Naive B cell (primary cell): ENCODE measurements at regions not wholly inside any gene's neighbourhood (a gene's known extent, or its start where the extent isn't known, plus 50 kb on each side); places are given as distances from the start of the nearest gene placed in this dataset.
"Not testable (repeated sequence)": the region's sequence is repeated elsewhere in the genome, so short reads cannot be mapped to it uniquely, and the experiment has no call there.

ENCODE experiments used
- ATAC-seq, 2 donors: fragments of 150-1000 bp; cut with Tn5 transposase; 2 replicates each; pipeline ENCODE4 v1.10.0; 2021; ENCODE audit warnings: low read depth in 2 of 2, mild to moderate bottlenecking in 2 of 2, moderate library complexity in 2 of 2
- DNase-seq: peaks from one replicate; pipeline ENCODE4 v3.0.0; 2022
- H3K27ac Mint-ChIP-seq, 6 donors: one replicate each; pipeline ENCODE4 v1.8.0; 2020 to 2022; ENCODE audit warnings: mild to moderate bottlenecking in 6 of 6, mixed read lengths in 6 of 6, moderate library complexity in 5 of 6, inconsistent platforms in 2 of 6
- H3K27me3 Mint-ChIP-seq, 3 donors: one replicate each; pipeline ENCODE4 v1.8.0; 2021 to 2022; ENCODE audit warnings: mixed read lengths in 3 of 3, mild to moderate bottlenecking in 1 of 3
- H3K36me3 Mint-ChIP-seq, 2 donors: one replicate each; pipeline ENCODE4 v1.8.0; 2020 to 2022; ENCODE audit warnings: mixed read lengths in 2 of 2, inconsistent platforms in 1 of 2, mild to moderate bottlenecking in 1 of 2
- H3K4me1 Mint-ChIP-seq, 3 donors: one replicate each; pipeline ENCODE4 v1.8.0; 2020 to 2022; ENCODE audit warnings: mixed read lengths in 3 of 3, inconsistent platforms in 1 of 3, mild to moderate bottlenecking in 1 of 3, moderate library complexity in 1 of 3
- H3K4me3 Mint-ChIP-seq, 8 donors: one replicate each; pipeline ENCODE4 v1.8.0; 2020 to 2022; ENCODE audit warnings: mild to moderate bottlenecking in 8 of 8, mixed read lengths in 8 of 8, moderate library complexity in 8 of 8, inconsistent platforms in 2 of 8
- H3K9me3 Mint-ChIP-seq, 7 donors: one replicate each; pipeline ENCODE4 v1.8.0; 2020 to 2022; ENCODE audit warnings: mixed read lengths in 7 of 7, mild to moderate bottlenecking in 5 of 7, inconsistent platforms in 2 of 7, moderate library complexity in 1 of 7

- peaks cover 13 to 33% (median 31%) of the 10 kb centered on the region in 7 donors for H3K9me3 Mint-ChIP-seq
- H3K4me3 Mint-ChIP-seq: peak overlapping the region in 2 of 8 donors; percentile 5 to 13
- H3K27me3 Mint-ChIP-seq: peaks cover 0 to 20% (median 13%) of the 10 kb centered on the region in 3 donors
- peaks cover 23 to 30% of the 10 kb centered on the region in 2 donors for H3K36me3 Mint-ChIP-seq
- peaks cover 0 to 13% (median 6%) of the 10 kb centered on the region in 3 donors for H3K4me1 Mint-ChIP-seq
- peak overlapping the region in 2 of 6 donors; percentile 71 to 75 for H3K27ac Mint-ChIP-seq
- ATAC-seq (no peak), DNase-seq (no peak)
Observed at GRCh38 chr4:75158451-75158850, 225.5 kb downstream of the PARM1 start.

- H3K27me3 Mint-ChIP-seq: peaks cover 0 to 1% (median under 1%) of the 10 kb centered on the region in 3 donors
- peaks cover 15 to 39% (median 34%) of the 10 kb centered on the region in 7 donors for H3K9me3 Mint-ChIP-seq
- ATAC-seq (no peak), DNase-seq (no peak)
- H3K36me3 Mint-ChIP-seq: peaks cover 27 to 35% of the 10 kb centered on the region in 2 donors
- H3K4me1 Mint-ChIP-seq: peaks cover 0 to 13% (median 6%) of the 10 kb centered on the region in 3 donors
- H3K27ac Mint-ChIP-seq: no peak overlapping the region
- no peak overlapping the region for H3K4me3 Mint-ChIP-seq
Observed at GRCh38 chr4:75154994-75155393, 222.1 kb downstream of the PARM1 start.

- peaks cover 0 to 4% (median 0%) of the 10 kb centered on the region in 7 donors for H3K9me3 Mint-ChIP-seq
Observed at GRCh38 chr4:75146223-75146622, 213.3 kb downstream of the PARM1 start.

GRCh38 chr4:75144475-75144874, 211.6 kb downstream of the PARM1 start:
- no peak for ATAC-seq

More at GRCh38 chr4:75146223-75146622, 213.3 kb downstream of the PARM1 start:
- Mint-ChIP-seq H3K36me3 (peaks cover 0 to 11% of the 10 kb centered on the region in 2 donors), H3K27me3 (no peaks in the 10 kb centered on the region), H3K4me1 (peaks cover 17 to 30% (median 17%) of the 10 kb centered on the region in 3 donors), H3K4me3 (no peak overlapping the region), H3K27ac (no peak overlapping the region)
- DNase-seq: no peak
- no peak for ATAC-seq

GRCh38 chr4:75142850-75143249, 209.9 kb downstream of the PARM1 start:
- ATAC-seq: no peak
- peak overlapping the region in 2 of 6 donors; percentile 13 to 63 for H3K27ac Mint-ChIP-seq

More at GRCh38 chr4:75144475-75144874, 211.6 kb downstream of the PARM1 start:
- H3K4me3 Mint-ChIP-seq: no peak overlapping the region
- H3K27me3 Mint-ChIP-seq: no peaks in the 10 kb centered on the region
- DNase-seq: no peak
- H3K9me3 Mint-ChIP-seq: peaks cover 0 to 4% (median 0%) of the 10 kb centered on the region in 7 donors
- H3K36me3 Mint-ChIP-seq: peaks cover 0 to 11% of the 10 kb centered on the region in 2 donors
- H3K27ac Mint-ChIP-seq: no peak overlapping the region
- H3K4me1 Mint-ChIP-seq: peaks cover 17 to 30% (median 17%) of the 10 kb centered on the region in 3 donors

GRCh38 chr4:75142382-75142781, 209.5 kb downstream of the PARM1 start:
- Mint-ChIP-seq H3K36me3 (peaks cover 0 to 11% of the 10 kb centered on the region in 2 donors), H3K4me1 (peaks cover 17 to 36% (median 19%) of the 10 kb centered on the region in 3 donors), H3K9me3 (peaks cover 0 to 5% (median 0%) of the 10 kb centered on the region in 7 donors), H3K27me3 (no peaks in the 10 kb centered on the region), H3K4me3 (no peak overlapping the region), H3K27ac (no peak overlapping the region)
- ATAC-seq (no peak), DNase-seq (no peak)

More at GRCh38 chr4:75142850-75143249, 209.9 kb downstream of the PARM1 start:
- Mint-ChIP-seq H3K4me3 (no peak overlapping the region), H3K27me3 (no peaks in the 10 kb centered on the region), H3K4me1 (peaks cover 17 to 32% (median 17%) of the 10 kb centered on the region in 3 donors), H3K9me3 (peaks cover 0 to 4% (median 0%) of the 10 kb centered on the region in 7 donors), H3K36me3 (peaks cover 0 to 11% of the 10 kb centered on the region in 2 donors)
- DNase-seq: no peak

- DNase-seq (no peak), ATAC-seq (no peak)
- Mint-ChIP-seq H3K4me3 (no peak overlapping the region), H3K9me3 (peaks cover 0 to 5% (median 1%) of the 10 kb centered on the region in 7 donors), H3K27ac (no peak overlapping the region), H3K36me3 (peaks cover 0 to 11% of the 10 kb centered on the region in 2 donors), H3K4me1 (peaks cover 20 to 41% (median 21%) of the 10 kb centered on the region in 3 donors), H3K27me3 (no peaks in the 10 kb centered on the region)
Observed at GRCh38 chr4:75141162-75141561, 208.2 kb downstream of the PARM1 start.

GRCh38 chr4:75137302-75137701, 204.4 kb downstream of the PARM1 start:
- Mint-ChIP-seq H3K27ac (no peak overlapping the region), H3K4me1 (peaks cover 36 to 48% (median 38%) of the 10 kb centered on the region in 3 donors), H3K36me3 (peaks cover 8 to 10% of the 10 kb centered on the region in 2 donors), H3K27me3 (no peaks in the 10 kb centered on the region), H3K9me3 (peaks cover 0 to 14% (median 2%) of the 10 kb centered on the region in 7 donors), H3K4me3 (peak overlapping the region in 1 of 8 donors; percentile 30)
- ATAC-seq: no peak
- no peak for DNase-seq

GRCh38 chr4:75135068-75135825, 202.3 kb downstream of the PARM1 start:
- Mint-ChIP-seq H3K9me3 (peaks cover 0 to 14% (median 2%) of the 10 kb centered on the region in 7 donors), H3K27ac (peak overlapping the region; percentile 56 to 88 (median 72)), H3K27me3 (no peaks in the 10 kb centered on the region), H3K4me3 (peak overlapping the region; percentile 10 to 83 (median 70)), H3K36me3 (peaks cover 8 to 10% of the 10 kb centered on the region in 2 donors), H3K4me1 (peaks cover 36 to 47% (median 38%) of the 10 kb centered on the region in 3 donors)
- peak; percentile 25 for DNase-seq
- peak; percentile 95 for ATAC-seq

- H3K27me3 Mint-ChIP-seq, ATAC-seq, H3K36me3 Mint-ChIP-seq, DNase-seq: not testable (repeated sequence)
- peaks cover 0 to 14% (median 2%) of the 10 kb centered on the region in 7 donors for H3K9me3 Mint-ChIP-seq
- H3K4me3 Mint-ChIP-seq: peak overlapping the region in 3 of 8 donors; percentile 16 to 68 (median 62)
- H3K4me1 Mint-ChIP-seq: peaks cover 5 to 16% (median 6%) of the 10 kb centered on the region in 3 donors
- H3K27ac Mint-ChIP-seq: peak overlapping the region in 1 of 6 donors; percentile 42
Observed at GRCh38 chr4:75126870-75127269, 194.0 kb downstream of the PARM1 start.

- H3K27me3 Mint-ChIP-seq: peaks cover 0 to 9% (median 4%) of the 10 kb centered on the region in 3 donors
- H3K4me3 Mint-ChIP-seq: peak overlapping the region in 2 of 8 donors; percentile 16 to 68
- ATAC-seq: no peak
- no peak for DNase-seq
- H3K9me3 Mint-ChIP-seq: peaks cover 2 to 18% (median 6%) of the 10 kb centered on the region in 7 donors
- H3K27ac Mint-ChIP-seq: peak overlapping the region in 1 of 6 donors; percentile 22
- H3K4me1 Mint-ChIP-seq: peaks cover 5 to 16% (median 6%) of the 10 kb centered on the region in 3 donors
- H3K36me3 Mint-ChIP-seq: peaks cover 0 to 7% of the 10 kb centered on the region in 2 donors
Observed at GRCh38 chr4:75126058-75126457, 193.1 kb downstream of the PARM1 start.

GRCh38 chr4:75122424-75123014, 189.6 kb downstream of the PARM1 start:
- Mint-ChIP-seq H3K36me3 (peaks cover 5 to 24% of the 10 kb centered on the region in 2 donors), H3K27me3 (peaks cover 0 to 9% (median 4%) of the 10 kb centered on the region in 3 donors), H3K4me1 (peaks cover 5 to 16% (median 6%) of the 10 kb centered on the region in 3 donors), H3K27ac (peak overlapping the region in 2 of 6 donors; percentile 90 to 97), H3K4me3 (no peak overlapping the region), H3K9me3 (peaks cover 6 to 29% (median 18%) of the 10 kb centered on the region in 7 donors)
- DNase-seq (no peak), ATAC-seq (no peak)

- Mint-ChIP-seq H3K36me3 (peaks cover 5 to 24% of the 10 kb centered on the region in 2 donors), H3K9me3 (peaks cover 6 to 35% (median 21%) of the 10 kb centered on the region in 7 donors), H3K27ac (no peak overlapping the region), H3K4me1 (peaks cover 9 to 12% (median 10%) of the 10 kb centered on the region in 3 donors), H3K27me3 (peaks cover 0 to 9% (median 4%) of the 10 kb centered on the region in 3 donors), H3K4me3 (no peak overlapping the region)
- DNase-seq: no peak
- no peak for ATAC-seq
Observed at GRCh38 chr4:75118739-75119138, 185.8 kb downstream of the PARM1 start.
